ENCODE measurements at regions not wholly inside any gene's neighbourhood (a gene's known extent, or its start where the extent isn't known, plus 50 kb on each side); places are given as distances from the start of the nearest gene placed in this dataset.

DNA sequence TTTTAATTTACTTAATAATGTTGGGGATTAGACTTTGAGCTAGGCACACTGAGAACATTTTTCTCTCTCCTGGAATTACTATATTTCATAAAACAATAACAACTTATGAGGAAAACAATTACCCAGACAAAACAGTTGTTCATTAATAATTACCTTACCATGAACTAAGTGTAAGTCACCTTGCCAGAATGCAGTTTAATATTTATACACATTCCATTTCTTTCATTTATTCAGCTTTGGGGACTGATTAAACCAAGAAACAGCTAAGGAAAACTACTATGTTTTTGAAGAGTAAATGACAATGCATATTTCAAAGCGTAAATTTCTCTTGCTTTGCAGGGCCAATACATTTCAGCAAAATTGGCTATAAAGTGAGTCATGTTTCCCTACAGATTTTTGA is 616.2 kb downstream of the PRELID2 start:
- H3K27me3 Mint-ChIP-seq, result no peaks in the 10 kb centered on the region
- no peak overlapping the region for H3K27ac Mint-ChIP-seq
- no peaks in the 10 kb centered on the region for H3K4me1 Mint-ChIP-seq
- no peak for DNase-seq
- H3K9me3 Mint-ChIP-seq, result peaks cover 5% of the 10 kb centered on the region
- POLR2A ChIA-PET, result no interaction called here
- CTCF ChIA-PET, result no interaction called here
- no peak overlapping the region for H3K4me3 Mint-ChIP-seq
- no peaks in the 10 kb centered on the region for H3K36me3 Mint-ChIP-seq (ENCODE audit: low read depth)

DNA sequence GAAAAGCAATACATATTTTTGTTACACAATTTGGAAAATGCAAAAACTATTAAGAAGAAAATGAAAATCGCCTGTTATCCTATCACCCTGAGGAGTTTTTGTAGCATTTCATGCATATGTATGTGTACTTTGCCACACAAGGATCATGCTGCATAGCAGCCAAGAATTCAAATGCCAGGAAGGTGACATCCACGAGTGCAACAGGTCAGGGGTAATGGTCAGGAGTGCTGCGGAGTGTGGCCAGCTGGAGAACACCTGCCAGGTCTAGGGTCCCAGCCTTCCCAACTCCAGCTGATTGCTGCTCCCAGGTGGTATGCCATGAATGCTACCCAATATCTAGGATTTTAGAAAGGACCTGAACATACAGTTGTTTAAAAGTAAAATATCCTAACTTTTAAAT is 617.1 kb downstream of the PRELID2 start:
- POLR2A ChIA-PET, result no interaction called here
- CTCF ChIA-PET, result no interaction called here
- Mint-ChIP-seq H3K27ac (no peak overlapping the region), H3K4me3 (no peak overlapping the region), H3K4me1 (no peaks in the 10 kb centered on the region), H3K36me3 (ENCODE audit: low read depth) (no peaks in the 10 kb centered on the region), H3K9me3 (peaks cover 5% of the 10 kb centered on the region), H3K27me3 (no peaks in the 10 kb centered on the region)
- DNase-seq, result no peak

- no peak overlapping the region for H3K4me3 Mint-ChIP-seq
- H3K27ac Mint-ChIP-seq, result no peak overlapping the region
- H3K4me1 Mint-ChIP-seq, result no peaks in the 10 kb centered on the region
- POLR2A ChIA-PET, result no interaction called here
- no peak for DNase-seq
- H3K27me3 Mint-ChIP-seq, result no peaks in the 10 kb centered on the region
- CTCF ChIA-PET, result no interaction called here
- H3K36me3 Mint-ChIP-seq (ENCODE audit: low read depth), result no peaks in the 10 kb centered on the region
- peaks cover 9% of the 10 kb centered on the region for H3K9me3 Mint-ChIP-seq
Measured at GRCh38 chr5:145210020-145210419, 625.1 kb downstream of the PRELID2 start.

DNA sequence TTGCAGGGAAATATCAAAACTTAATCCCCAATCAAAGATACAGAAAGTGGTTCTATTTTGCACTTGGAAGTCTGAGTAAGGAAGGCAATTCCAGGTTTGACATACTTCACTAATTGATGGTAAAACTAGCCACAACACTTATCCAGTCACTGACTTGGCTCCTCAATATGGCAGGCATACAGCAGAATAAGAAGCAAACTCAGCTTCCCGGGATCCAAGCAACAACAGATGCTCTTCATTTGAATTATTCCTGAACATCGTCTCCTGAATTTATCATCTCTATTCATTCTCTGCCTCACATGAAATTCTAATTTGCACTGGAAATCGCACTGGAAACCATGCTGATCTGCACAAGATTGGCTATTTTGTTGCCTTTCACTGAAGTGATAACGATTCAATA is 629.6 kb downstream of the PRELID2 start:
- H3K27me3 Mint-ChIP-seq, result no peaks in the 10 kb centered on the region
- H3K27ac Mint-ChIP-seq, result no peak overlapping the region
- H3K4me3 Mint-ChIP-seq, result no peak overlapping the region
- peaks cover 5% of the 10 kb centered on the region for H3K9me3 Mint-ChIP-seq
- DNase-seq, result no peak
- ChIA-PET POLR2A (no interaction called here), CTCF (no interaction called here)
- H3K4me1 Mint-ChIP-seq, result no peaks in the 10 kb centered on the region
- no peaks in the 10 kb centered on the region for H3K36me3 Mint-ChIP-seq (ENCODE audit: low read depth)

- Mint-ChIP-seq H3K4me3 (no peak overlapping the region), H3K27ac (no peak overlapping the region), H3K9me3 (peaks cover 3% of the 10 kb centered on the region), H3K4me1 (no peaks in the 10 kb centered on the region), H3K36me3 (ENCODE audit: low read depth) (no peaks in the 10 kb centered on the region), H3K27me3 (no peaks in the 10 kb centered on the region)
- DNase-seq, result no peak
- ChIA-PET CTCF (no interaction called here), POLR2A (no interaction called here)
Measured at GRCh38 chr5:145204743-145205142, 630.4 kb downstream of the PRELID2 start.

DNA sequence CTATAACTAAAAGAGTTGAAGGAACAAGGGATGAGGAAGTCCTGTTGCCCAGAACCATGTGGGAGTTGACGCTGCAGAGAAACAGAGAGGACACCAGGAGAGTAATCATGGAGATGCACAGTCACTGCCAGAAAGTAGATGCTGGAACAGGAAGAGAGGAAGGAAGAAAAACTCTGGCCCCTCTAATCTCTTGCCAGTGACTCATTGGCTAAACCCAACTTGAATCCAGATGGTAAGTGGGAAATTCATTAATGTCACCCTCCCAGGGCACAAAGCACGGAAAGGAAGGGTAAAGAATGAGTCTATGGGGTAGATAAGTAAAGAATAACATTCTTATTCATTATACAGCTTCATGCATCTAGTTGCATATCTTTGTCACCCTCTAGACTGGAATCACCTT is 631.9 kb downstream of the PRELID2 start:
- no peaks in the 10 kb centered on the region for H3K27me3 Mint-ChIP-seq
- H3K27ac Mint-ChIP-seq, result no peak overlapping the region
- no peak for DNase-seq
- no peak overlapping the region for H3K4me3 Mint-ChIP-seq
- ChIA-PET CTCF (no interaction called here), POLR2A (no interaction called here)
- peaks cover 3% of the 10 kb centered on the region for H3K9me3 Mint-ChIP-seq
- H3K36me3 Mint-ChIP-seq (ENCODE audit: low read depth), result no peaks in the 10 kb centered on the region
- H3K4me1 Mint-ChIP-seq, result no peaks in the 10 kb centered on the region

DNA sequence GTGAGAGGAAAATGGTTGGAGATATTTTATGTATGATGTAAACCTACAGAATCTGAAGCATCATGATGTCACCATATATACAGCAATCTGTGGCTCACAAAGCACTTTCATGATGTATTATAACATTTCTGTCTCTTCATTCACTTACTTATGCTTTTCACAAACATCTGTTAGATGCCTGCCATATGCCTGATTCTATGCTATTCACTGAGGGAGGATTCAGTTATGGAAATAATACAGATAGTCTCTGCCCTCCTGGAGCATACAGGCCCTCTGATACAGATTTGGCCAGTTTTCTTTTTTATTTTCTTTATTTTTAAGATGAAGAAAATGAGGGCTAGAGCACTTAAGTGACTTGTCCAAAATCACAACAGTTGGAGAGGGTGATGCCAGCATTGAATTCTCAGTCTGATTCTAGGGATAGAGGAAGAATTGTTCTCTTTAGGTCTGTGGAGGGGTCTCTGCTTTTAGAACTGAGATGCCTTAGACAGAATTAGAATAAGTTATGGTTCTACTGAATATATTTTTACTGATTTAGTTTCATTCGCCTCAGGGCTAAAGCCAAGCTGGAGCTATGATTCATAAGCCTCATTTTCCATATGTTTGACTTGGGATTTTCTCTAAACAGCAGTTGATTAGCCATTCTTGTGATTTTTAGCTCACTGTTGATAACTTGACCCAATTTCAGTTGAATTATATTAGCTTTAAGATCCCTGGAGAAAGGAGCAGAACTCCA is 636.4 kb downstream of the PRELID2 start:
- CTCF ChIA-PET, result no interaction called here
- Mint-ChIP-seq H3K36me3 (ENCODE audit: low read depth) (no peaks in the 10 kb centered on the region), H3K4me1 (no peaks in the 10 kb centered on the region), H3K27ac (no peak overlapping the region), H3K27me3 (no peaks in the 10 kb centered on the region), H3K4me3 (no peak overlapping the region), H3K9me3 (peaks cover 3% of the 10 kb centered on the region)
- DNase-seq, result no peak
- POLR2A ChIA-PET, result no interaction called here

DNA sequence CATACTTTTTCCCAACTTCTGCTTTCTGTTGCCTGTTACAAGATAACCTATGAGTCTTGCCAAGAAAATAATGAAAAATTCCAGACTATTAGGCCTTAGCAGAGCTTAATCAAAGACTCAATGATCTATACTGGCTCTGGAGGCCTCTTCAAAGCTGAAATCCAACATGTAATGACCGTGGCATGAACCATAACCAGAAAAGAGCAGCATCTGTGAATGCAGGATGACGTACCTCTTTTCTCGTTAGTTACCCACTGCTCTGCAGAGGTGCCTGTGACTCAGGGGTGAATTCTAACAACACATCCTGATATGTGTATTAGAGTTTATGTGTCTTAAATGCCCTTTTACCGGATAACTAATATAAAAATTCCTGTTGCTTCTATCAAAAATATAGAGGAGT is 645.4 kb downstream of the PRELID2 start:
- no peaks in the 10 kb centered on the region for H3K4me1 Mint-ChIP-seq
- DNase-seq, result no peak
- H3K36me3 Mint-ChIP-seq (ENCODE audit: low read depth), result no peaks in the 10 kb centered on the region
- no peak overlapping the region for H3K4me3 Mint-ChIP-seq
- CTCF ChIA-PET, result no interaction called here
- no peak overlapping the region for H3K27ac Mint-ChIP-seq
- peaks cover 8% of the 10 kb centered on the region for H3K9me3 Mint-ChIP-seq
- POLR2A ChIA-PET, result no interaction called here
- H3K27me3 Mint-ChIP-seq, result no peaks in the 10 kb centered on the region

DNA sequence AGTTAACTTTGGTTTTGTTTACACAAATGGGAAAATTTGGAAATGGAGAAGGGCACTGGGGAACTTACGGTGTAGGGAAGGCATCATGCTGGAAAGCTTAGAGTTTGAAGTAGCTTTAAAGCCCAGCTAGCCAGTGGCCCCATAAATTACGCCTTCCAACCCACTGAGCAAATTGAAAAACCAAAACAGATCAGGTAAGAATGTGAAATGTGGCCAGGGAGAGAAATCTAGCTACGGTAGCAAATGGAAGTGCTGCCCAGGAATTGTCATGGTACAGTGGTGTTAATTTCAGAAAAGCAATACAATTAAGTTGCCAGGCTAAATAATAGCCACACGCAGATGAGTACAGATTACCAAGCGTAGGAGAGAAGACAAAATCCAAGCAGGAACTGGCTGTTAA is 654.8 kb downstream of the PRELID2 start:
- Mint-ChIP-seq H3K27me3 (no peaks in the 10 kb centered on the region), H3K4me1 (no peaks in the 10 kb centered on the region), H3K36me3 (ENCODE audit: low read depth) (no peaks in the 10 kb centered on the region), H3K27ac (no peak overlapping the region), H3K9me3 (peaks cover 4% of the 10 kb centered on the region), H3K4me3 (no peak overlapping the region)
- CTCF ChIA-PET, result no interaction called here
- DNase-seq, result no peak
- POLR2A ChIA-PET, result no interaction called here

- ChIA-PET CTCF (no interaction called here), POLR2A (no interaction called here)
- H3K4me1 Mint-ChIP-seq, result no peaks in the 10 kb centered on the region
- peaks cover 7% of the 10 kb centered on the region for H3K9me3 Mint-ChIP-seq
- no peaks in the 10 kb centered on the region for H3K27me3 Mint-ChIP-seq
- DNase-seq, result no peak
- H3K27ac Mint-ChIP-seq, result no peak overlapping the region
- H3K36me3 Mint-ChIP-seq (ENCODE audit: low read depth), result no peaks in the 10 kb centered on the region
- H3K4me3 Mint-ChIP-seq, result no peak overlapping the region
Measured at GRCh38 chr5:145178641-145179523, 656.3 kb downstream of the PRELID2 start.

DNA sequence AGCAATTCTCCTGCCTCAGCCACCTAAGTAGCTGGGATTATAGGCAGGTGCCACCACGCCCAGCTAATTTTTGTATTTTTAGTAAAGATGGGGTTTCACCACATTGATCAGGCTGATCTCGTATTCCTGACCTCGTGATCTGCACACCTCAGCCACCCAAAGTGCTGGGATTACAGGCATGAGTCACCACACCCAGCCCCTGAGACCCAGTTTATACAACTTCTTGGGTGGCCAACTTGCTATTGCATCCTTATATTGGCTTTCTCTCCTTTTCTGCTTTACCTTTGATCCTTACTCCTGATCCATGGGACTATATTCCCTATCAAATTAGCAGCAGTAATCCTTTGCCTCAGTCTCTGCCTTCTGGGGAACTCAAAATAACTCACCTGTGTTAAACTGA is 659.1 kb downstream of the PRELID2 start:
- Mint-ChIP-seq H3K27me3 (no peaks in the 10 kb centered on the region), H3K4me3 (no peak overlapping the region), H3K9me3 (peaks cover 7% of the 10 kb centered on the region), H3K4me1 (no peaks in the 10 kb centered on the region), H3K27ac (no peak overlapping the region), H3K36me3 (ENCODE audit: low read depth) (no peaks in the 10 kb centered on the region)
- DNase-seq, result no peak
- ChIA-PET CTCF (no interaction called here), POLR2A (no interaction called here)

- no peak for DNase-seq
- Mint-ChIP-seq H3K4me1 (no peaks in the 10 kb centered on the region), H3K4me3 (no peak overlapping the region), H3K9me3 (no peaks in the 10 kb centered on the region), H3K27me3 (no peaks in the 10 kb centered on the region), H3K27ac (no peak overlapping the region), H3K36me3 (ENCODE audit: low read depth) (no peaks in the 10 kb centered on the region)
- CTCF ChIA-PET, result no interaction called here
- POLR2A ChIA-PET, result no interaction called here
Measured at GRCh38 chr5:145166110-145166509, 669.0 kb downstream of the PRELID2 start.

DNA sequence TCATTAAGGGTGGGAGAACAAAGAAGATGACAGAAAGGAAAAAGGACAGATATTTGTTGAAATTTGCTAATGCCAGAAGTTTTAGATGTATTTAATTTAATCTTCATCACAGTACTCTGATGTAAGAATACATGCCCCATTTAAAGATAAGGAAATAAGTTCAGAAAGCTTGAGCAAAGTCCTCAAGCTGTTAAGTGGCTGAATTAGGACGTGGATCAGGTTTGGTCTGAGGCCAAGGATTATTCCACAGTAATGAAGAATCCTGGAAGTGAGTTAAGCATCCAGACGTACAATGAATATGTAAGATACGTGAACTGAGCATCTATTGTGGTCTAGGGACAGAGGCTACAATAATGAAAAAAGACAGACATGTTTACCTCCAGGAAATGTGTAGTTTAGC is 671.3 kb downstream of the PRELID2 start:
- no peak for DNase-seq
- Mint-ChIP-seq H3K36me3 (ENCODE audit: low read depth) (no peaks in the 10 kb centered on the region), H3K4me1 (no peaks in the 10 kb centered on the region), H3K4me3 (no peak overlapping the region), H3K27me3 (no peaks in the 10 kb centered on the region), H3K9me3 (no peaks in the 10 kb centered on the region), H3K27ac (no peak overlapping the region)
- POLR2A ChIA-PET, result no interaction called here
- CTCF ChIA-PET, result no interaction called here

DNA sequence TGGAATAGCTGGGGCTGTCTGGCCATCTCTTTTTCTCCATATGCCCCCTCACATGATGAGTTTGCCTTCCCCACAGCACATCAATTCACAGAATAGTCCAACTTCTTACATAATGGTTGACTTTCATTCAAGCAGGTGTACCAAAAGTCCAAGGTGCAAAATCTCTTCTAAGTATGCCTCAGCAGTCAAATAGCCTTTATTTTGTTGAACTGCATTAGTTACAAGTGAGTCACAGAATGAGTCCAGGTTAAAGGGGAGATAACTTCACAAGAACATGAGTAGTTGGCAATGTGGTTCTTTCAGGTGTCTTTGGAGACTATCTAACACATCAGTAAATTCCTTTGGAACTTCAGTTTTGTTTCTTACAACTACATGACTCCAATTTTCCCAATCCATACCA is 672.5 kb downstream of the PRELID2 start:
- Mint-ChIP-seq H3K4me3 (no peak overlapping the region), H3K9me3 (no peaks in the 10 kb centered on the region), H3K4me1 (no peaks in the 10 kb centered on the region), H3K27me3 (no peaks in the 10 kb centered on the region), H3K36me3 (ENCODE audit: low read depth) (no peaks in the 10 kb centered on the region), H3K27ac (no peak overlapping the region)
- ChIA-PET POLR2A (no interaction called here), CTCF (no interaction called here)
- DNase-seq, result no peak
